ENCODE measurements at regions not wholly inside any gene's neighbourhood (a gene's known extent, or its start where the extent isn't known, plus 50 kb on each side); places are given as distances from the start of the nearest gene placed in this dataset.

GRCh38 chr16:80105160-80105559, 435.6 kb upstream of the DYNLRB2 start:
- no peak for TF ChIP-seq CTCF (IDR thresholded peaks at IDR 0.05; ENCODE audit: unreplicated experiment)
- Mint-ChIP-seq H3K27ac (peak overlapping the region; percentile 41), H3K9me3 (peaks cover 4% of the 10 kb centered on the region), H3K36me3 (no peaks in the 10 kb centered on the region), H3K4me3 (no peak overlapping the region), H3K27me3 (ENCODE audit: low read depth) (peaks cover 4% of the 10 kb centered on the region), H3K4me1 (peaks cover 9% of the 10 kb centered on the region)
- DNase-seq (ENCODE audit: low spot score in 2 of 2, unreplicated experiment in 2 of 2) = no peak

- no peak for DNase-seq (ENCODE audit: low spot score in 2 of 2, unreplicated experiment in 2 of 2)
- H3K9me3 Mint-ChIP-seq = peaks cover 4% of the 10 kb centered on the region
- peaks cover 9% of the 10 kb centered on the region for H3K4me1 Mint-ChIP-seq
- TF ChIP-seq CTCF (IDR thresholded peaks at IDR 0.05; ENCODE audit: unreplicated experiment) = no peak
- no peak overlapping the region for H3K4me3 Mint-ChIP-seq
- H3K27ac Mint-ChIP-seq = no peak overlapping the region
- no peaks in the 10 kb centered on the region for H3K36me3 Mint-ChIP-seq
- peaks cover 4% of the 10 kb centered on the region for H3K27me3 Mint-ChIP-seq (ENCODE audit: low read depth)
Measured at GRCh38 chr16:80104401-80104800, 436.4 kb upstream of the DYNLRB2 start.

- Mint-ChIP-seq H3K36me3 (no peaks in the 10 kb centered on the region), H3K27ac (no peak overlapping the region), H3K4me1 (peaks cover 9% of the 10 kb centered on the region), H3K27me3 (ENCODE audit: low read depth) (peaks cover 2% of the 10 kb centered on the region), H3K4me3 (no peak overlapping the region), H3K9me3 (peaks cover 10% of the 10 kb centered on the region)
- no peak for DNase-seq (ENCODE audit: low spot score in 2 of 2, unreplicated experiment in 2 of 2)
- no peak for TF ChIP-seq CTCF (IDR thresholded peaks at IDR 0.05; ENCODE audit: unreplicated experiment)
Measured at GRCh38 chr16:80103463-80103862, 437.3 kb upstream of the DYNLRB2 start.

GRCh38 chr16:80100846-80101451, 439.8 kb upstream of the DYNLRB2 start:
- no peak overlapping the region for H3K27ac Mint-ChIP-seq

GRCh38 chr16:80100186-80100585, 440.6 kb upstream of the DYNLRB2 start:
- TF ChIP-seq CTCF (IDR thresholded peaks at IDR 0.05; ENCODE audit: unreplicated experiment) = no peak
- no peak for DNase-seq (ENCODE audit: low spot score in 2 of 2, unreplicated experiment in 2 of 2)
- Mint-ChIP-seq H3K36me3 (no peaks in the 10 kb centered on the region), H3K9me3 (peaks cover 19% of the 10 kb centered on the region), H3K4me3 (no peak overlapping the region), H3K27ac (no peak overlapping the region), H3K27me3 (ENCODE audit: low read depth) (peaks cover 5% of the 10 kb centered on the region), H3K4me1 (peaks cover 6% of the 10 kb centered on the region)

More at GRCh38 chr16:80100846-80101451, 439.8 kb upstream of the DYNLRB2 start:
- peaks cover 5% of the 10 kb centered on the region for H3K27me3 Mint-ChIP-seq (ENCODE audit: low read depth)
- peaks cover 19% of the 10 kb centered on the region for H3K9me3 Mint-ChIP-seq
- H3K36me3 Mint-ChIP-seq = no peaks in the 10 kb centered on the region
- peaks cover 9% of the 10 kb centered on the region for H3K4me1 Mint-ChIP-seq
- H3K4me3 Mint-ChIP-seq = no peak overlapping the region
- TF ChIP-seq CTCF (IDR thresholded peaks at IDR 0.05; ENCODE audit: unreplicated experiment) = no peak
- no peak for DNase-seq (ENCODE audit: low spot score in 2 of 2, unreplicated experiment in 2 of 2)

- TF ChIP-seq CTCF (IDR thresholded peaks at IDR 0.05; ENCODE audit: unreplicated experiment) = no peak
- Mint-ChIP-seq H3K36me3 (no peaks in the 10 kb centered on the region), H3K4me1 (no peaks in the 10 kb centered on the region), H3K9me3 (peaks cover 19% of the 10 kb centered on the region), H3K27ac (no peak overlapping the region), H3K27me3 (ENCODE audit: low read depth) (peaks cover 10% of the 10 kb centered on the region), H3K4me3 (no peak overlapping the region)
- DNase-seq (ENCODE audit: low spot score in 2 of 2, unreplicated experiment in 2 of 2) = no peak
Measured at GRCh38 chr16:80097098-80097497, 443.7 kb upstream of the DYNLRB2 start.
